Activated gamma-delta T cell treated with Interleukin-2 at 50 U/mL for 16 hours (primary cell): ENCODE measurements at regions not wholly inside any gene's neighbourhood (a gene's known extent, or its start where the extent isn't known, plus 50 kb on each side); places are given as distances from the start of the nearest gene placed in this dataset.
"Not testable (repeated sequence)": the region's sequence is repeated elsewhere in the genome, so short reads cannot be mapped to it uniquely, and the experiment has no call there.

ENCODE experiments used
- DNase-seq: peaks from one replicate; pipeline ENCODE4 v3.0.0-alpha.2; 2020

DNA sequence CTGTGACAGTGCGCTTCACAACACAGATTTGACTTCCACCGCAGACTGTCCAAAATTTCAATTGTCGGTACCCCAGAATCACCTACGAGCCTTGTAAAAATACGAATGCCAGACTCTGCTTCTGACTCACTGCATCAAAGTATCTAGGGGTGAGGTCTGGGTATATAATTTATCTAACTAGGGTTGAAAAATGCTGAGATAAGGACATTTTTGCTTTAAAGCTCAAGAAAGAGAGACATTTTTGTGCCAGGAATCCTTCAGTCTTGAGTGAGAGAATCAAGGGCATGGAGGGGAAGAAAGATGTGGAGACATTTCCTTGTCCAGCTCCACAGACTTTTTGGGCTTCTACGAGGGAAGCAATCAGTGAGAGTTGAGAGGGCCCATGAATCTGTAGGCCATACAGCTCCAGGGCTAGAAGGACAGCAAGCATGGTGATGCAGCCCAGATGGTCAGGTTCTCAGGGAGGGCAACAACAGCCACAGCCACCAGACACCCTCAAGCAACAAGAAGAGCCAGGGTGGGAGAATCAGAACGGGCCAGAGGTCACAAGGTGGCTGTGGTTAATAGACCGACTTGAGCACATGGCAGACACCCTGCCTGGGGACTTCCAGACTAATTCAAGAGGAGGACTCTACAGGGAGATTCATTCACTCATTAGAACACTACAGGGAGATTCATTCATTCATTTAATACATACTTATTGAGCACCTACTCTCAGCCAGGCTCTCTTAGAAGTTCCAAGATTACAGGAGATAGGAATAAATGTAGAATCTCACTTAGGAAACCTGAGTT is 211.1 kb upstream of the PRDM1 start:
- no peak for DNase-seq

DNA sequence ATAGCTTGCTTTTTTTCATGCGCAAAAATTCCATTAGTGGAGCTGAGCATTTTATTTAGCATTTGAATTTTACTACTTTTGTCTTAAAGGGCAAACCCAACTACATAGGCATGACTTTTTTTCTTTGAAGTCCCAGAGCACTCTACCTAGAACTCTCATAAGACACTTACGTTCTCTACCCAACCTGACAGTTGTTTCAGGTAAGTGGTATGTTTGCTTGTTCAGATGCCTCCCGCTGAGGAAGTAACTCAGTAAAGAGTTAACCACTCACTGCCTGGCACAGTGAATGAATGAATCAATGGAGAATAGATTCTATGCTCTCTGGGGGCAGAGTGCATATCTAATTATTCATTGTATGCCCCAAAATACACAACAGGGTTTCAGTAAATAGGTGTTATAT is 212.3 kb upstream of the PRDM1 start:
- DNase-seq = no peak

DNA sequence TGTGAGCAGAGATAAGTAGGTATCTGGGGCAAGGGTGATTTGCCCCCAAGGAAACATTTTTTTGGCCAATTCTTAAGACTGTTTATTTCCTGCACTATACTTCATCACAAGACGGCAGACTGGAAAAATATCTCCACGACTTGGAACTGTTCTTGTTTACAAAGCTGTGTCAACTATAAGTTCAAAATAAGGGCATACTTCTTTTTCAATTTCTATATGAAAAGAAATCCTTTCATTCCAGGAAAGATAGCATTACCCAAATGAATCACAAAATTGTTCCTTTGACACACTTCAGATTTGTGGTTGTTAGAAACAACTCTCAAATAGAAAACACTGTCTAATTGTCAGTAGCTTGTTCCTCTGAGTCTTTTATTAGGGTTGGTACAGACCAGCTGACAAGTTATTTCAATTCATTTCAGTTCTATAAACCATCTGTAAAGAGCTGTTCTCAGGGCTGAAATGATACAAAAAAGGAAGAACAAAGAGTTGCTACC is 212.9 kb upstream of the PRDM1 start:
- DNase-seq = no peak

DNA sequence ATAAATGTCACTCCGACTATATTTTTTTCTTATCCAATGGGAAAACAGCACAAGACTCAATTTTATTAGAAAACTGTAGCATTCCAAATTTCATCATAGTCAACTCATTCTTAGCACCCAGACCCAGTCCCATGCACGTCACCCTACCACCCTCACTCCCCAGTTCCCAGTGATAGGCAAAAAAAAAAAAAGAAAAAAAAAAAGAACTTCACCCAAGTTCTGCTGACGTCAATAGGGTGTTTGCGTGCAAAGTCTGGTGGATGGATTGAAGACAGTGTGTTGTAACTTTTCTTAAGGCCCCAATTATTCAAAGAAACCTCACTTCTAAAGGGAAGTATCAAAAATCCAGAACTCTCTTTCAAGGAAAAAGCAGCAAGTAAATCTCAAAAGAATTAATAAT is 213.9 kb upstream of the PRDM1 start:
- DNase-seq = no peak

DNA sequence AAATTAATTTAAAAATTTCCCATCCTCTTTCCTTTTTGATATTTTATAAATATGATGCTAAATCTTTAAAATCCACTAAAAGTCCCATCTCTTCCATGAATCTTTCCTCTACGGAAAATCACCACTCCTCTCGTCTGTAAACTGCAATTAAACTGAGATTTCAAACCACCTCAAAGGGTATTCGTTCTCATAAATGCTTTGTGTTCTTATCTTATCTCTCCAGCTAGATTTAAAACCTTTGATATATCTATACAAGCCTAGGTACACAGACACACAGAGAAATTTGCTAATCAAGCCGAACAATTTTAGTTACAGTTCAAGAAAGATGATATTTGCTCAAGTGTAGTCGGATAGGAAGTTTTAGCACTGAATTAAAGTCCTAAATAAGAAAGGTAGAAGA is 214.6 kb upstream of the PRDM1 start:
- DNase-seq = no peak

DNA sequence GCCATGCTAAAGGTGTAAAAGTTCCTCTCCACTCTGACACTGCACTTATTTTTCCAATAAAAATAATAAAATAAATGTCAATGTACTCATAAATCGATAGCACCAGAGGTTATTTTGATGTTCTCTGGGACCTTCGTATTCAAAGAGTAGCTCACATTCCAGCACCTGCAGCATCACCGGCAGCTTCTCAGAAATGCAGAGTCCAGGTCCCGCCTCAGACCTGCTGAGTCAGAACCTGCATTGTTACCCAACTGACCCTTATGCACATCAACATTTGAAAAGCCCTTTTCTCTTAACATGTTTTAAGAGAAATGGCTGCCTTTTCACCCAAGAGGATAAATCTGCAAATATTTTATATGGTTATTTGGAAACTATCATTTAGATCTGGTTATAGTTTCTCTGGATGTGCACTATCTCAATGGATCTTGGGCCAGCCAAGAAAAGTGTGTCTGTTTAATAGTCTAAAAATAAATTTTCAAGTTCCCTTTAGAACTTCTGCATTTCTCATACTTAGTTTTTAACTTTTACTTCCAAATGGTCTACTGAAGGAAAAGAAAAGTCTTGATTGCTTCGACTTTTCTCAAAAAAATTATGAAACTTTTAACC is 216.2 kb upstream of the PRDM1 start:
- no peak for DNase-seq

DNA sequence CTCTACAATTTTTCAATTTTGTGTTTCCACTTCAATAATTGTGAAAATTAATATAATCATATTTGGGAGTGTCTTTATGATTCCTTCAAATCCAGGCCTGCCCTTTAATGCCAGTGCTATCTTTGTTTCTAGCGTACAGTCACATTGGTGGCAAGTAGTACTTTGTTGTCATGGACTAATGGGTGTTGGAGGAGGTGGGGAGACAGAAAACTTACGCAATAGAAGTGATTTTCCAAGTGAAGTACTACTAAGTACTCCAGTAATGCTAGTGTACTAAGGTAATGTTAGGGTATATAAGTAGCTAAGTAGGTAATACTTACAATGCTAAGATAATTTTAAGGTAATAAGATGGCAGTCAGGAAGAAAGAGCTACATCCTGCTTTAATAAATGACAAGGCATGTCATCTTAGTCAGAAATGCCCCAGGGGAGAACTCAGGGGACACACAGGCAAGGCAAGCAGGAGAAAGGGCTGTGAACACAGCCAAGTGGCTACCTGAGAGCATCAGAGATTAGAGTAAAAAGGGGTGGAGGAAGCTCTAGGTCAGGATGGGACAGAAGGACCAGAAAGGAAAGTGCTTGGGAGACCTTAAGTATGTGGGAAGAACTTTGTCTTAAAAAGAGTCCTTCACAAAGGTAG is 217.2 kb upstream of the PRDM1 start:
- no peak for DNase-seq

DNA sequence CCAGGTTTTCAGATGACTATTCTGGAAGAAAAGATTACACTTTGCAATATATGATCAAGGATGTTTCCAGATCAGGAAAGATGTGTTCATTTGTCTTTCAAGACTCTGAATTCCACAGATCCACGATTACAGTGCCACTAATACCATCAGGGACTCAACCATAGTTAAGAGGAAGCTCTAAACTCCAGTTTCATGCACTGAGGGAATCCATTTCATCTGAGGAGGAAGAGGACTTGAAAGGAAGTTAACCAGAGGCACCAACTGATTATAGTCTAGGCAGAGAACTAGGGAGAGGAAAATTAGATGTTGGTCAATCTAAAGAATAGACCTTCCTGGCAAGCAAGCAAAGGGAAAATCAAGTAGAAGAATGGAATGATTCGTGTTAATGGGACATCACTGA is 218.3 kb upstream of the PRDM1 start:
- no peak for DNase-seq

DNA sequence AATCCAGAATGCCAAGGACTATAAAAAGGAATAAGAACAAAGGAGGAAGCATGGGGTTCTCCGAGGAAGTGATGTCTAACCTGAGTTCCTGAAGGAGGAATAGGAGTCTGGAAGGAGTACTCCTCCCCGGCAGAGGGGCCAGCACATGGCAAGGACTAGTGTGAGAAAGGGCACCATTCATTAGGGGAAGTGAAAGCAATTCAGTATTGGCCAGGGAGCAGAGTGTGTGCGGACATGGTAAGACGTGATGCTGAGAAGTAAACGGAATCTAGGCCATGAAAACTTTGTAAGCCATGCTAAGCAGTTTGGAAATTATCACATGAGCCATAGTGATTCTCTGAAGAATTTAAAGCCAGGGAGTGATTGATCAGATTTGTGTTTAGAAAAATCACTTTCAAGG is 218.9 kb upstream of the PRDM1 start:
- DNase-seq = no peak

DNA sequence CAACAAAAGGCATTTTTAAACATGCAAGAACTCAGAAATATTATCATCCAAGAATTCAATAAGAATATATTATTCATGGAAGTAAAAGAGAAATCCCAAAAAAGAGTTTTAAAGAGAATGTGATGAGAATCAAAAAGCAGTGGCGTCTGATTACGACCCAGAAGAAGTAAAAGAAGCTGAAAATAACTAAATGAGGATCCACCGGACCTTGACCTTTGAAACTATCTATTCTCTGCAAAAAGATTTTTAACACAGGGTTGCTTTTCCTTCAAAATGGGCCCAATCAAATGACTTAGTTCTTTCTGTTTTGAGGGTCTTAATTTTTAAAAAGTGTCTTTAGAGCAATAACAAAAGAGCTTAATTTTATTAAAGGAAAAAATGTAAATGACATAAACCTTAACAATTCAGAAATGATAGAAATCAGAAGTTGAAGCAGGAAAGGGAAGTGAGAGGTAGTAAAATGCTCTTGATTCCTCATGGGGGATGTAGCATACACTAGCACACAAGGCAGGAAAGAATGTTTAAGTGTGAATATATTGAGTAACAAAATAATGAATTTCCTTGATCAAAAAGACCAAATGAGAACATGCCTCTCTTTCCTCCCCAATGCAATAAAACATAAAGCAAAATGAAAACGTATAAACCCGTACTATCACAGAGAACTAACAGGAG is 223.1 kb upstream of the PRDM1 start:
- no peak for DNase-seq

DNA sequence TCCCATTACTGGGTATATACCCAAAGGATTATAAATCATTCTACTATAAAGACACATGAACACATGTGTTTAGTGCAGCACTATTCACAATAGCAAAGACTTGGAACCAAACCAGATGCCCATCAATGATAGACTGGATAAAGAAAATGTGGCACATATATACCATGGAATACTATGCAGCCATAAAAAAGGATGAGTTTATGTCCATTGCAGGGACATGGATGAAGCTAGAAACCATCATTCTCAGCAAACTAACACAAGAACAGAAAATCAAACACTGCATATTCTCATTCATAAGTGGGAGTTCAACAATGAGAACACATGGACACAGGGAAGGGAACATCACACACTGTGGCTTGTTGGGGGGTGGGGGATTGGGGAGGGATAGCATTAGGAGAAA is 225.2 kb upstream of the PRDM1 start:
- DNase-seq = not testable (repeated sequence)

DNA sequence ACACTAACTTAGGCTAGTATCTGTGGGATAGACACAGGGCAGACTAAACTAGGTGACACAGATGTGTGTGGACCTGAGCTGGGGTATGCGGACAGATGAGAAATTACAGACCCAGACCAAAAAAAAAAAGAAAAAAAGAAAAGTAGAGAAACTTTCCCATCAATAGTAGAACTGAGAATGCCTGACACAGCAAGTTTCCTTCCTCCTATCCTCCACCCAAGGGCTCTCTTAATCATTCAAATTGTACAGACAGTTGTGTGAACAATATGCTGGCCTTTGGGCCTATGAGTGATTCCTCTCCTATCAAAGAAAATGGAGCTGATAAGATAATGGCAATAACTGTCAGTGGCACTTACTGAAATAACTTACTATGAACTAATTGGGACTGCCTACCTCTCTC is 226.7 kb upstream of the PRDM1 start:
- DNase-seq = no peak

DNA sequence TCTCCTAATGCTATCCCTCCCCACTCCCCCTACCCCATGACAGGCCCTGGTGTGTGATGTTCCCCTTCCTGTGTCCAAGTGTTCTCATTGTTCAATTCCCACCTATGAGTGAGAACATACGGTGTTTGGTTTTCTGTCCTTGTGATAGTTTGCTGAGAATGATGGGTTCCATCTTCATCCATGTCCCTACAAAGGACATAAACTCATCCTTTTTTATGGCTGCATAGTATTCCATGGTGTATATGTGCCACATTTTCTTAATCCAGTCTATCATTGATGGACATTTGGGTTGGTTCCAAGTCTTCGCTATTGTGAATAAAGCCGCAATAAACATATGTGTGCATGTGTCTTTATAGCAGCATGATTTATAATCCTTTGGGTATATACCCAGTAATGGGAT is 227.5 kb upstream of the PRDM1 start:
- DNase-seq = not testable (repeated sequence)

DNA sequence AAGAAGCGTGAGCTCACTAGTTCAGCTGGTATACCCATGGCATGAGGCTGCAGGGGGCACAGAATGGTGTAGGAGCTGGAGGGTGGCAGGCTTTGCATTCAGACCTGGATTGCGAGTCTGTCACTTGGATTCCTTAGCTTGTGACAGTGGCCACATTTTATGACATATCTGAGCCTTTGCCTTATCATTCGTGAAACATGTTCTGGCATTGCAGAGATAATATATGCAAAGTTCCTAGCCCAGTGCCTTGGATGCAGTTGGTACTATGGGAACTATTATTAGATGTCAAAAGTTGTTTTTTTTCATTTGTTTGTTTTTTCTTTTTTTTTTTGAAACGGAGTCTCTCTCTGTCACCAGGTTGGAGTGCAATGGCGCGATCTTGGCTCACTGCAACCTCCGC is 230.7 kb upstream of the PRDM1 start:
- no peak for DNase-seq

DNA sequence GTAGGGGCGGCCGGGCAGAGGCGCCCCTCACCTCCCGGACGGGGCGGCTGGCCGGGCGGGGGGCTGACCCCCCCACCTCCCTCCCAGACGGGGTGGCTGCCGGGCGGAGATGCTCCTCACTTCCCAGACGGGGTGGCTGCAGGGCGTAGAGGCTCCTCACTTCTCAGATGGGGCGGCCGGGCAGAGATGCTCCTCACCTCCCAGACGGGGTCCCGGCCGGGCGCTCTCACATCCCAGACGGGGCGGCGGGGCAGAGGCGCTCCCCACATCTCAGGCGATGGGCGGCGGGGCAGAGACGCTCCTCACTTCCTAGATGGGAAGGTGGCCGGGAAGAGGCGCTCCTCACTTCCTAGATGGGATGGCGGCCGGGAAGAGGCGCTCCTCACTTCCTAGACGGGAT is 232.2 kb upstream of the PRDM1 start:
- DNase-seq = not testable (repeated sequence)

DNA sequence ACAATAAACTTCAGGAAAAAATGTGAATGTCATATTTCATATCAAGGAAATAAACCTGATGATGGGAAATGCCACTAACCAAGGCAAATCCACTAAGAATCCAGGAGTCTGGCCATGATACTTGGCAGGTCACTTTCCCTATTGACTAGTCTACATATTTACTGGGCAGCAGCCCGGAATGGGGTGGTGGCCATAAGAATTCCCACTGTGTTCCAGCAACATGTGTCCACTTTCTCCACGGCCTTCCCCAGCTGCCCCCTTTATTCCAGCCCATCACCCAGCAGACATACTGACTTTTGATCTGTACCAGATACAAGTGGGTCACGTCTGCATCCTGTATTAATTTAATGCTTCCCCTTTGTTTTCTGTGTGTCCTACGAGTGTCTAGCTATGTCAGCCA is 234.5 kb upstream of the PRDM1 start:
- DNase-seq = no peak

DNA sequence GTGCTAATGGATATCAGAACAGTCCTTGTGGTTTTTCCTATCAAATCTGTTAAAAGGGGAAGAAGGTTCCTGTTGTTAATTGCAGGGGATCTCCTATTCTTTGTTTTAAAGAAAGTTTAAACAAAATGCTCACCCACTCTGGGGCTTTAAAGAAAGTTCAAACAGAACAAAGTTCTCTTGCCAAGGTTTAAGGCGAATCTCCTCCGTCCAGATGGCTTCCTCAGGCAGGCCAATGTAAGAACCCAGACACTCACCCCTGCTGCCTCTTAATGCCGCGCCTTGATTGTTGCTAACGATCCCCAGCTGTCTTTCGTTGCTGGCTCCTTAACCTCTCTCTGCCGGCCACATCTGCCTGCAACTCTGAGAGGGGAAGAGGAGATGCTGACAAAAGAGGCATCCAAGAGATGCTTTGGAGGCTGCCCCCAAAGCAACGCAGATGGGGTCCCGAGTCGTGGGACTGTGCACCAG is 235.0 kb upstream of the PRDM1 start:
- no peak for DNase-seq

DNA sequence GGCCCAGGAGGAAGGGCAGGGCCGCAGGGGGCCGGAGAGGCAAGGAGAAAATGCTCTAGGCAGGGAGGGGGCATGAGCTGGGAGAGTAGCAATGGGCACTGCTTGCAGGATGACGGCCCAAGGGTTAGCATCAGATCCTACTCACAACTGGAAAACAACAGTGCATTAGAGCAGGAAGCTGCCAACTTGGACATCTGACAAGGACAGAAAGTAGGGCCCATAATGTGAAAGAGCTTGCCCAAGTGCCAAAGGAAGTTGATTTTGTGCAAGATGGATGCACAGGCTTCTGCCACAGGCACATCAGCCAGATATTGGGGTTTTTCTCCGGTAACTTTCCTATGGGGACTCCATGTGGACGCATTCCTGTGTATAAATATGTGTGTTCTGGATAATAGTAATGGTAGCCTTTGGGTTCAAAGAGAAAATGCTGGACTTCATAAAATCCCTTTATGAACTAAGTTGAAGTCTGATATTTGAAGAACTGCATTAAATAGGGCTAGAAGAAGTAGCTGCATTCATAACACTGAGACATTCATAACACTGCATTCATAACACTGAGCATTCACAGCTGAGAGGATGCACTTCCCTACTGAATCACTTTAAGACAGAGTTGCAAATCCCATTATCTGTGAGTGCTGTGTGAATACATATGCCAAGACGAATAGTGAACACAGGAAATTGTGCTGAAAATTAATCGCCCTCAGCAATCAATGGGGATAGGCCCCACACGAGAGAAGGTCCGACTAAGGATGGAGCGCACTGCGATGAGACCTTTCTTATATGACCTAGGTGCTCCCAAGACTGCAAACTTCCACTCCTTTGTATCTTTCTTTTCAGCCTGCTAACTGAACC is 235.6 kb upstream of the PRDM1 start:
- DNase-seq = no peak

DNA sequence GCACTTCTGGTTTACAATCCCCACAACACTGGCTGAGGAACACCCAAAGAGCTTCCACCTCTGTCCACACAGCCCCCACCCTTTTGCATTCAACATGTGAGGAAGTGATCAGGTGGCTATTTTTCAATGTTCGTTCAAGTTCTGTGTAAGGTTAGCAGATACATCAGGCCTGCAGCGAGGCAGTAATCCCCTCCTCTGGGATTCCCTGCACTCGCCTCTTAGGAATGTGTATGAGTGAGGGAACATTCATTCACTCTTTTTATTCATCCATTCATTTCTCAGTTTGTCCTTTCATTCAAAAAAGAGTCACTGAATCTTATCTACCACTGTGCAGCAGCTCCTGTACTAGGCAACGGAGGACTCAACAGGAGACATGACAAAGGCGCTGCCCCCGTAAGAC is 236.4 kb upstream of the PRDM1 start:
- DNase-seq = no peak

DNA sequence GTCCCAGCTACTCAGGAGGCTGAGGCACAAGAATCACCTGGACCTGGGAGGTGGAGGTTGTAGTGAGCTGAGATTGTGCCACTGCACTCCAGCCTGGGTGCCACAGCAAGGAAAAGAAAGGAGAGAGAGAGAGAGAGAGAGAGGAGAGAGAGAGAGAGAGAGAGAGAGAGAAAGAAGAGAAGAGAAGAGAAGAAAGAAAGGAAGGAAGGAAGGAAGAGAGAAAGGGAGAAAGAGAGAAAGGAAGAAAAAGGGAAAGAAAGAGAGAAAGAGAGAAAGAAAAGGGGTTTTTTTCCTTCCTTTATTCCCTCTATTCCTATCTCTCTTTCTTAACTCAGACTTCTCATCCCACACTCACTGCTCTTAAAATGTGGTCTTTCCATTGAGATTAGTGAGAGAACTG is 238.7 kb upstream of the PRDM1 start:
- no peak for DNase-seq

DNA sequence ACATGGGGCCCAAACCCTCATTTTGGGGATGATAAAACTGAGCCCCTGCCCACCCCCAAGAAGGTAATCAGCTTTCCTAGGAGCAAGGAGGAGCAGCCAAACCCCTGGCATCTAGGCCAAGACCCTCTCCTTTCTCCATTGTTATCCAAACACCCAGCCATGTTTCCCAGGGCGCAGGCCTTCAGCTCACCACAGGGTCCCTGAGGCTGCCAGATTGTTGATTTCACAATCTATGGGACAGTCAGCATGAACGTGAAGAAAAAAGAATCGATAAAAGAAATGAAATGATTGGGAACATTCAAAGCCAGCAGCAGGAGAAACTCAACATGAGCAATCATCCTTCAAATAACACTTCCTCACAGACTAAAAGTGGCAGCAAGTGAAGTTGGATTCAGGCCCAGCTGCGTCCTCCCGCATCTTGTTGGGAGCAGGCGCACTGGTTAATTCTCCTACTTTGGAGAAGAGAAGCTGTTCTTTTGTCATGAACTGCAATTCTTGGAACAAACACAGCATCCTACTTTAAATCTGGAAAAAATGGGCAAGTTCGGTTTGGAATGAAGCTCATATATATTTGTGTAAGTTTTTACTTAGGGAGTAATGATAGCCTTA is 241.8 kb upstream of the PRDM1 start:
- no peak for DNase-seq

DNA sequence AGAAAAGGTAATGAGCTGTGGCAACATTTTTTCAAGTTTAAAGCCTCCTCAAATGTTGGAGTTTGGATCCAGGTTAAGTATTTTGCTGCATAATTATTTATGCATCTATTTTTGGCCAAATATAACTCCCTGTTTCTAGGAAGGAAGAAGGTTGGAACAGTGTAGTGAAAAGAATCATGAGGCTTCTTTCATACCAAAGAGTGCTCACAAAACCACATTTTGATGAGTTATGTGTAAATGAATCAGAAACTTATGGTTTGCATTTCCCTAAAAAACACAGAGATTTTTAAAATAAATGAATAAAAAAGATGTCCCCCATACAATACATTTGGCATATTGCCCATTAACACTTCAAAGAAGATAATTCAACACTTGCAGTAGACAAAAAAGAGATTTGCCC is 246.9 kb upstream of the PRDM1 start:
- DNase-seq = no peak
